ENCODE measurements at regions not wholly inside any gene's neighbourhood (a gene's known extent, or its start where the extent isn't known, plus 50 kb on each side); places are given as distances from the start of the nearest gene placed in this dataset.
"Not testable (repeated sequence)": the region's sequence is repeated elsewhere in the genome, so short reads cannot be mapped to it uniquely, and the experiment has no call there.

- DNase-seq, result no peak
Observed at GRCh38 chr22:35138521-35138920, 72.6 kb downstream of the ISX start.

GRCh38 chr22:35140879-35141745 lies 75.2 kb downstream of the ISX start:
- DNase-seq, result no peak

- no peak for DNase-seq
Observed at GRCh38 chr22:35148381-35148780, 82.4 kb downstream of the ISX start.

GRCh38 chr22:35148866-35149548 lies 83.0 kb downstream of the ISX start:
- no peak for DNase-seq

GRCh38 chr22:35150183-35151107 lies 84.5 kb downstream of the ISX start:
- DNase-seq, result peak; percentile 90

- no peak for DNase-seq
Observed at GRCh38 chr22:35152316-35152715, 86.4 kb downstream of the ISX start.

- DNase-seq, result peak; percentile 71
Observed at GRCh38 chr22:35154937-35155387, 89.0 kb downstream of the ISX start.

GRCh38 chr22:35155403-35156025 lies 89.6 kb downstream of the ISX start:
- no peak for DNase-seq

GRCh38 chr22:35156945-35157344 lies 91.0 kb downstream of the ISX start:
- DNase-seq, result no peak

- DNase-seq, result no peak
Observed at GRCh38 chr22:35158336-35158735, 92.4 kb downstream of the ISX start.

- DNase-seq, result no peak
Observed at GRCh38 chr22:35159343-35159742, 93.4 kb downstream of the ISX start.

GRCh38 chr22:35160268-35160667 lies 94.3 kb downstream of the ISX start:
- DNase-seq, result no peak

GRCh38 chr22:35165896-35166295 lies 91.4 kb upstream of the HMGXB4 start:
- DNase-seq, result not testable (repeated sequence)

- DNase-seq, result no peak
Observed at GRCh38 chr22:35170716-35171697, 86.3 kb upstream of the HMGXB4 start.

GRCh38 chr22:35172442-35172841 lies 84.9 kb upstream of the HMGXB4 start:
- no peak for DNase-seq

GRCh38 chr22:35173655-35174054 lies 83.6 kb upstream of the HMGXB4 start:
- no peak for DNase-seq

GRCh38 chr22:35174401-35175038 lies 82.8 kb upstream of the HMGXB4 start:
- DNase-seq, result no peak

GRCh38 chr22:35175392-35175791 lies 81.9 kb upstream of the HMGXB4 start:
- DNase-seq, result no peak

GRCh38 chr22:35177811-35178210 lies 79.5 kb upstream of the HMGXB4 start:
- no peak for DNase-seq

- DNase-seq, result no peak
Observed at GRCh38 chr22:35178446-35178845, 78.8 kb upstream of the HMGXB4 start.

- no peak for DNase-seq
Observed at GRCh38 chr22:35183917-35184316, 73.4 kb upstream of the HMGXB4 start.

Data from retina (tissue), 1 donor.